ENCODE measurements at regions not wholly inside any gene's neighbourhood (a gene's known extent, or its start where the extent isn't known, plus 50 kb on each side); places are given as distances from the start of the nearest gene placed in this dataset.

GRCh38 chr4:116530048-116530447 is 555.3 kb downstream of the TRAM1L1 start:
- TF ChIP-seq EZH2 (IDR thresholded peaks at IDR 0.05; ENCODE audit: insufficient read depth, poor library complexity, severe bottlenecking) (no peak), EZH2phosphoT487 (IDR thresholded peaks at IDR 0.05; ENCODE audit: insufficient read depth, low read depth) (no peak)

All from GM23248 (cell line).